Panc1 (cell line): ENCODE measurements at regions not wholly inside any gene's neighbourhood (a gene's known extent, or its start where the extent isn't known, plus 50 kb on each side); places are given as distances from the start of the nearest gene placed in this dataset.

ENCODE experiments used
- ATAC-seq: fragments of 200-7000 bp; cut with Tn5 transposase; 2 replicates; pipeline ENCODE4 v1.9.1; 2020; ENCODE audit warnings: mild to moderate bottlenecking, moderate library complexity
- BruUV-seq: library from RNA; stranded (reverse); fragments of 400-500 nt; replicated peaks from 2 replicates; lab custom pipeline; 2021; lab: Mats Ljungman, UMichigan
- CTCF ChIA-PET: fragments of 300-600 bp; sonication (Branson Sonifier 250); formaldehyde crosslinking; loops from one replicate; lab custom pipeline; 2022; ENCODE audit warnings: antibody characterized with exemption; lab: Charles Lee
- POLR2A ChIA-PET: fragments of 300-600 bp; sonication (Branson Sonifier 250); formaldehyde crosslinking; loops from one replicate; lab custom pipeline; 2022; ENCODE audit warnings: antibody characterized with exemption; lab: Charles Lee
- DNase-seq: peaks from one replicate; pipeline ENCODE4 v3.0.0-alpha.2; 2010; ENCODE audit warnings: low read depth, low spot score
- H3K27ac ChIP-seq: 2 replicates; pipeline ENCODE4 v1.5.1; 2011; ENCODE audit warnings: mild to moderate bottlenecking, low read length, inconsistent platforms
- H3K27me3 ChIP-seq: fragments of 200-500 bp; sonication (Bioruptor generic); 2 replicates; pipeline ENCODE4 v1.6.0; 2014; ENCODE audit warnings: low read length, inconsistent platforms; ENCODE audit not compliant: control insufficient read depth, insufficient read depth
- H3K36me3 ChIP-seq: fragments of 200-500 bp; sonication (Bioruptor generic); 2 replicates; pipeline ENCODE4 v1.5.1; 2014; ENCODE audit warnings: inconsistent platforms, mild to moderate bottlenecking, low read length, moderate library complexity; ENCODE audit not compliant: control insufficient read depth, insufficient read depth
- H3K4me1 ChIP-seq: 2 replicates; pipeline ENCODE4 v1.5.1; 2011; ENCODE audit warnings: inconsistent platforms, mild to moderate bottlenecking, low read length, moderate library complexity; ENCODE audit not compliant: control insufficient read depth, insufficient read depth
- H3K4me3 ChIP-seq, 2 experiments: 2 replicates each; pipeline ENCODE4 v1.5.1; 2011 to 2012; ENCODE audit warnings: low read depth in 2 of 2, low read length in 2 of 2, mild to moderate bottlenecking in 2 of 2, inconsistent platforms in 1 of 2, moderate library complexity in 1 of 2
- H3K9me3 ChIP-seq: fragments of 200-500 bp; sonication (Bioruptor generic); 2 replicates; pipeline ENCODE4 v1.5.1; 2014; ENCODE audit warnings: low read depth, mild to moderate bottlenecking, inconsistent platforms, low read length, moderate library complexity; ENCODE audit not compliant: control insufficient read depth, insufficient read depth
- POLR2AphosphoS5 ChIP-seq: IDR thresholded peaks from 2 replicates; pipeline ENCODE4 v1.6.1; 2012; ENCODE audit warnings: mild to moderate bottlenecking, low read depth, low read length, moderate library complexity
- SIN3A ChIP-seq: IDR thresholded peaks from 2 replicates; pipeline ENCODE4 v1.6.1; 2012; ENCODE audit warnings: low read depth, mild to moderate bottlenecking, low read length, moderate library complexity, borderline replicate concordance; ENCODE audit not compliant: insufficient read depth
- TCF7L2 ChIP-seq: IDR thresholded peaks from 2 replicates; pipeline ENCODE4 v1.6.1; 2011; ENCODE audit warnings: mild to moderate bottlenecking, low read depth, low read length, inconsistent platforms
- in situ Hi-C: cut with HindIII; loops from 2 replicates; pipeline ENCODE4 v1.10.0; 2016; ENCODE audit warnings: low sequenced_read_pairs, low pct_unique_long_range_greater_than_20kb
- intact Hi-C: fragments of 100-400 bp; cut with micrococcal nuclease; formaldehyde crosslinking; loops from one replicate; pipeline ENCODE4 v1.10.0; 2022; ENCODE audit not compliant: unreplicated experiment
- TF ChIP-seq, protein P1 (sequence below), 2 experiments: IDR thresholded peaks; 2 replicates each; pipeline ENCODE4 v1.6.1; 2011 to 2012; ENCODE audit warnings: low read depth in 2 of 2, control low read depth in 1 of 2, low read length in 1 of 2, mild to moderate bottlenecking in 1 of 2, moderate library complexity in 1 of 2; ENCODE audit not compliant: insufficient read depth in 1 of 2
- TF ChIP-seq, protein P2 (sequence below): fragments of 450-650 bp; IDR thresholded peaks from 2 replicates; pipeline ENCODE4 v1.5.1; 2017; ENCODE audit warnings: mild to moderate bottlenecking

DNA sequence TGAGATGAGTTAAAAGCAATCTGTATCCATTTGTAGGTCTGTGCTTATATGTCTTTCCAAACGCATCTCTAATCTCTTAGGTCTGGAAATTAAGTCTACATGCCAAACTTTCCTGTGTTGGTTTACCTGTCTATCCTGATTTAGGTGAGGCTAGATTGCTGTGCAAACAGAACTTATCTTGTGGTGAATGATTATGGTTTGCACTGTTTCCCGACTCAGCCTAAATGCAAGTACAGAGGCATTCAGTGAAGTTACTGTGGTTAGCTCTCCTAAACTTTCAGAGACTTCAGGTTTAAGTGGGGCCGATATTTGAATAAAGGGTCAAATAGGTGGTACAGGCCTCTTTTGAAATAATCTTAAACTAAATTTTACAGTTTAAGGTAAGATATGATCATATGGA lies 103.5 kb downstream of the ICOS start:
- TF ChIP-seq, protein P1, sequence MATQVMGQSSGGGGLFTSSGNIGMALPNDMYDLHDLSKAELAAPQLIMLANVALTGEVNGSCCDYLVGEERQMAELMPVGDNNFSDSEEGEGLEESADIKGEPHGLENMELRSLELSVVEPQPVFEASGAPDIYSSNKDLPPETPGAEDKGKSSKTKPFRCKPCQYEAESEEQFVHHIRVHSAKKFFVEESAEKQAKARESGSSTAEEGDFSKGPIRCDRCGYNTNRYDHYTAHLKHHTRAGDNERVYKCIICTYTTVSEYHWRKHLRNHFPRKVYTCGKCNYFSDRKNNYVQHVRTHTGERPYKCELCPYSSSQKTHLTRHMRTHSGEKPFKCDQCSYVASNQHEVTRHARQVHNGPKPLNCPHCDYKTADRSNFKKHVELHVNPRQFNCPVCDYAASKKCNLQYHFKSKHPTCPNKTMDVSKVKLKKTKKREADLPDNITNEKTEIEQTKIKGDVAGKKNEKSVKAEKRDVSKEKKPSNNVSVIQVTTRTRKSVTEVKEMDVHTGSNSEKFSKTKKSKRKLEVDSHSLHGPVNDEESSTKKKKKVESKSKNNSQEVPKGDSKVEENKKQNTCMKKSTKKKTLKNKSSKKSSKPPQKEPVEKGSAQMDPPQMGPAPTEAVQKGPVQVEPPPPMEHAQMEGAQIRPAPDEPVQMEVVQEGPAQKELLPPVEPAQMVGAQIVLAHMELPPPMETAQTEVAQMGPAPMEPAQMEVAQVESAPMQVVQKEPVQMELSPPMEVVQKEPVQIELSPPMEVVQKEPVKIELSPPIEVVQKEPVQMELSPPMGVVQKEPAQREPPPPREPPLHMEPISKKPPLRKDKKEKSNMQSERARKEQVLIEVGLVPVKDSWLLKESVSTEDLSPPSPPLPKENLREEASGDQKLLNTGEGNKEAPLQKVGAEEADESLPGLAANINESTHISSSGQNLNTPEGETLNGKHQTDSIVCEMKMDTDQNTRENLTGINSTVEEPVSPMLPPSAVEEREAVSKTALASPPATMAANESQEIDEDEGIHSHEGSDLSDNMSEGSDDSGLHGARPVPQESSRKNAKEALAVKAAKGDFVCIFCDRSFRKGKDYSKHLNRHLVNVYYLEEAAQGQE (IDR thresholded peaks at IDR 0.05; ENCODE audit: insufficient read depth in 1 of 2, low read depth in 2 of 2, low read length in 1 of 2) = no peak
- TF ChIP-seq, protein P2, sequence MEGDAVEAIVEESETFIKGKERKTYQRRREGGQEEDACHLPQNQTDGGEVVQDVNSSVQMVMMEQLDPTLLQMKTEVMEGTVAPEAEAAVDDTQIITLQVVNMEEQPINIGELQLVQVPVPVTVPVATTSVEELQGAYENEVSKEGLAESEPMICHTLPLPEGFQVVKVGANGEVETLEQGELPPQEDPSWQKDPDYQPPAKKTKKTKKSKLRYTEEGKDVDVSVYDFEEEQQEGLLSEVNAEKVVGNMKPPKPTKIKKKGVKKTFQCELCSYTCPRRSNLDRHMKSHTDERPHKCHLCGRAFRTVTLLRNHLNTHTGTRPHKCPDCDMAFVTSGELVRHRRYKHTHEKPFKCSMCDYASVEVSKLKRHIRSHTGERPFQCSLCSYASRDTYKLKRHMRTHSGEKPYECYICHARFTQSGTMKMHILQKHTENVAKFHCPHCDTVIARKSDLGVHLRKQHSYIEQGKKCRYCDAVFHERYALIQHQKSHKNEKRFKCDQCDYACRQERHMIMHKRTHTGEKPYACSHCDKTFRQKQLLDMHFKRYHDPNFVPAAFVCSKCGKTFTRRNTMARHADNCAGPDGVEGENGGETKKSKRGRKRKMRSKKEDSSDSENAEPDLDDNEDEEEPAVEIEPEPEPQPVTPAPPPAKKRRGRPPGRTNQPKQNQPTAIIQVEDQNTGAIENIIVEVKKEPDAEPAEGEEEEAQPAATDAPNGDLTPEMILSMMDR = no peak
- TF ChIP-seq POLR2AphosphoS5 (no peak), SIN3A (no peak), TCF7L2 (no peak)
- in situ Hi-C loops = no loop called here
- H3K36me3 ChIP-seq = no peaks in the 10 kb centered on the region
- H3K4me1 ChIP-seq = no peaks in the 10 kb centered on the region
- intact Hi-C loops = no loop called here
- no peak overlapping the region for H3K4me3 ChIP-seq
- ATAC-seq (no peak), DNase-seq (no peak)
- BruUV-seq = no TSS peak
- H3K27ac ChIP-seq = no peak overlapping the region
- H3K9me3 ChIP-seq = no peaks in the 10 kb centered on the region
- peaks cover 10% of the 10 kb centered on the region for H3K27me3 ChIP-seq
- POLR2A ChIA-PET = no interaction called here
- CTCF ChIA-PET = no interaction called here

DNA sequence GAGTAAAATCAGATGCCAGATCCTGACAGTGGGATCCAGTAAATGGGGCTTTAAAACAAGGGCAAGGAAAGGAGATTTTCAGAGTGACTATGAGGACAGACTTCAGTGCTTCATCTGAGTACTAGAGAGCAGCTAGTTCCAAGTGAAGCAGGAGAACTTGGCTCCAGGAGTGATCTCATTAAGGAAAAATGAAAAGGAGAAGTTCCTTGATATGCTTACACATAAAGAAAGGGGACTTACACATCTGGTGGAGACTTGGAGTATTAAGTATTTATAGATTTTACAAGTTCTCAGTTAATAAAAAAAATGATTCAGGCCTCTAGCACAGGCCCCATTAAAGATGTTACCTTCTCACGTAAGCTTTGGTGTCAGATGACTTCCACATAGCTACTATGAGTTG lies 105.8 kb downstream of the ICOS start:
- Histone ChIP-seq H3K4me3 (no peak overlapping the region), H3K9me3 (no peaks in the 10 kb centered on the region), H3K27ac (no peak overlapping the region), H3K27me3 (peaks cover 10% of the 10 kb centered on the region), H3K36me3 (no peaks in the 10 kb centered on the region), H3K4me1 (no peaks in the 10 kb centered on the region)
- in situ Hi-C loops = no loop called here
- ATAC-seq (no peak), DNase-seq (no peak)
- intact Hi-C loops = no loop called here
- ChIA-PET CTCF (no interaction called here), POLR2A (no interaction called here)
- no TSS peak for BruUV-seq
- TF ChIP-seq, protein P2 = no peak
- TF ChIP-seq SIN3A (no peak), TCF7L2 (no peak), POLR2AphosphoS5 (no peak)
- TF ChIP-seq, protein P1 (IDR thresholded peaks at IDR 0.05; ENCODE audit: insufficient read depth in 1 of 2, low read depth in 2 of 2, low read length in 1 of 2) = no peak
